GM23338 (cell line): ENCODE measurements at regions not wholly inside any gene's neighbourhood (a gene's known extent, or its start where the extent isn't known, plus 50 kb on each side); places are given as distances from the start of the nearest gene placed in this dataset.

ENCODE experiments used
- EZH2 ChIP-seq: fragments of 200-600 bp; sonication (generic); IDR thresholded peaks from one replicate; pipeline ENCODE4 v1.8.0; 2017; ENCODE audit warnings: antibody characterized with exemption, mild to moderate bottlenecking, low read depth; ENCODE audit not compliant: unreplicated experiment
- POLR2AphosphoS5 ChIP-seq: IDR thresholded peaks from 2 replicates; pipeline ENCODE4 v1.6.1; 2016; ENCODE audit warnings: antibody characterized with exemption, low read depth
- TF ChIP-seq, protein P1 (sequence below), 2 experiments: fragments of 200-600 bp in 1 of 2; sonication (generic) in 1 of 2; conservative IDR thresholded peaks; 2 replicates each; pipeline versions ENCODE4 v1.5.1 to v1.6.1; 2016 to 2017; ENCODE audit warnings: antibody characterized with exemption in 2 of 2, low read depth in 2 of 2, mild to moderate bottlenecking in 2 of 2, moderate library complexity in 1 of 2

DNA sequence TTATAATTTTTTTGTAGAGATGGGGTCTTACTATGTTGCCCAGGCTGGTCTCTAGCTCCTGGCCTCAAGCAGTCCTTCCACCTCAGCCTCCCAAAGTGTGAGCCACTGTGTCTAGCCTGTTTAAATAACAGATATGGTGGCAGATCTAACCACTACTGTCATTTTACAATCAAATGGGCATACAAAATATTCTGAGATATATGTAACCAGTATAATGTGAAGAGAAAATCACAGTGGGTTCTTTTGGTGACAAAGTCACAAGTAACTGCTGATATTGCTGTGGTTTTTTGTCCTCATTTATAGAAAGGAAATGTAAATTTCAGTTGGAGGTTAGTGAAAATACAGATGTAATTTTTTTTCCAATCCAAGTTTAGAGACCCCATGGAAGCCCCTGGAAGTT is 58.6 kb upstream of the ARHGEF3 start:
- TF ChIP-seq, protein P1, sequence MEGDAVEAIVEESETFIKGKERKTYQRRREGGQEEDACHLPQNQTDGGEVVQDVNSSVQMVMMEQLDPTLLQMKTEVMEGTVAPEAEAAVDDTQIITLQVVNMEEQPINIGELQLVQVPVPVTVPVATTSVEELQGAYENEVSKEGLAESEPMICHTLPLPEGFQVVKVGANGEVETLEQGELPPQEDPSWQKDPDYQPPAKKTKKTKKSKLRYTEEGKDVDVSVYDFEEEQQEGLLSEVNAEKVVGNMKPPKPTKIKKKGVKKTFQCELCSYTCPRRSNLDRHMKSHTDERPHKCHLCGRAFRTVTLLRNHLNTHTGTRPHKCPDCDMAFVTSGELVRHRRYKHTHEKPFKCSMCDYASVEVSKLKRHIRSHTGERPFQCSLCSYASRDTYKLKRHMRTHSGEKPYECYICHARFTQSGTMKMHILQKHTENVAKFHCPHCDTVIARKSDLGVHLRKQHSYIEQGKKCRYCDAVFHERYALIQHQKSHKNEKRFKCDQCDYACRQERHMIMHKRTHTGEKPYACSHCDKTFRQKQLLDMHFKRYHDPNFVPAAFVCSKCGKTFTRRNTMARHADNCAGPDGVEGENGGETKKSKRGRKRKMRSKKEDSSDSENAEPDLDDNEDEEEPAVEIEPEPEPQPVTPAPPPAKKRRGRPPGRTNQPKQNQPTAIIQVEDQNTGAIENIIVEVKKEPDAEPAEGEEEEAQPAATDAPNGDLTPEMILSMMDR (conservative IDR thresholded peaks at IDR 0.05; ENCODE audit: low read depth in 2 of 2): no peak
- TF ChIP-seq POLR2AphosphoS5 (no peak), EZH2 (no peak)
